ENCODE measurements at regions not wholly inside any gene's neighbourhood (a gene's known extent, or its start where the extent isn't known, plus 50 kb on each side); places are given as distances from the start of the nearest gene placed in this dataset.
A peak's percentile ranks its signal among the peaks of the same experiment; 100 is the strongest.

DNA sequence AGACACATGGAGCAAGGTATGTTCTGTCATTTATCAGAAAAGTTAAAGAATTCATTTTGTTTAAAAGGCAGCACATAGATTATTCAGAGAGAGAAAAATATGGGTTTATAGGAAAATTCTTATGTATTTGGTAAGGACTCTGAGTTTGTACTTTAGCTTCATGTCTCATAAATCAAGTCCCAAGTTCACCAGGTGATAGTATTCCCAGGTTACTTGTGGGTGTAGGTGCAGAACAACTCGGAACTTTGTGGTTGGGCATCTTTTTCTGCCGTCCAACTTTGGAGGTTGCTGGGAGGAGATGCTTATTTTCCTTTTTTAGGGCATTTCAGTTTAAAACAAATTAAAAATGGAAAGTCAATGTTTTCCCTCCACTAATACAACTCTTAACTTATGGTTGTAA lies 269.8 kb upstream of the DMRT1 start:
- Histone ChIP-seq H3K4me1 (peaks cover 30% of the 10 kb centered on the region), H3K4me2 (peak overlapping the region; percentile 54), H3K9me3 (peaks cover 3% of the 10 kb centered on the region; the same call in 1 of the 3 replicates), H3K27ac (peak overlapping the region in 1 of 2 experiments; percentile 53; a peak in 1 of 6 replicates), H3K4me3 (no peak overlapping the region)
- no peak for FAIRE-seq
- POLR2A ChIA-PET, result no interaction called here
- CTCF ChIA-PET, result interaction anchor here (0.6 to 0.7 kb wide), 3 partner anchors 11 to 438 kb away, joined by 3 read pairs; no protein-coding TSS in a partner anchor
- TF ChIP-seq FOXS1 (CRISPR knock-in tag; IDR thresholded peaks at IDR 0.05) (no peak), GATA3 (IDR thresholded peaks at IDR 0.05; ENCODE audit: borderline replicate concordance) (no peak), EHF (CRISPR knock-in tag; IDR thresholded peaks at IDR 0.05) (no peak), RFX5 (IDR thresholded peaks at IDR 0.05) (no peak), NFE2L2 (conservative IDR thresholded peaks at IDR 0.05; ENCODE audit: low read length) (no peak), HOXB5 (CRISPR knock-in tag; IDR thresholded peaks at IDR 0.05) (no peak), RCOR1 (IDR thresholded peaks at IDR 0.05; ENCODE audit: low read depth, low read length) (no peak), MAZ (IDR thresholded peaks at IDR 0.05; ENCODE audit: borderline replicate concordance, low read depth, low read length) (no peak), HDAC2 (IDR thresholded peaks at IDR 0.05) (no peak), POLR2A (IDR thresholded peaks at IDR 0.05; ENCODE audit: low read length) (no peak), RAD21 (conservative IDR thresholded peaks at IDR 0.05 in 1 of 2, IDR thresholded peaks at IDR 0.05 in 1 of 2) (no peak), TFCP2L1 (CRISPR knock-in tag; IDR thresholded peaks at IDR 0.05) (no peak)
- TF ChIP-seq, protein P1, sequence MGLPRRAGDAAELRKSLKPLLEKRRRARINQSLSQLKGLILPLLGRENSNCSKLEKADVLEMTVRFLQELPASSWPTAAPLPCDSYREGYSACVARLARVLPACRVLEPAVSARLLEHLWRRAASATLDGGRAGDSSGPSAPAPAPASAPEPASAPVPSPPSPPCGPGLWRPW (IDR thresholded peaks at IDR 0.05), result no peak
- TF ChIP-seq, protein P2, sequence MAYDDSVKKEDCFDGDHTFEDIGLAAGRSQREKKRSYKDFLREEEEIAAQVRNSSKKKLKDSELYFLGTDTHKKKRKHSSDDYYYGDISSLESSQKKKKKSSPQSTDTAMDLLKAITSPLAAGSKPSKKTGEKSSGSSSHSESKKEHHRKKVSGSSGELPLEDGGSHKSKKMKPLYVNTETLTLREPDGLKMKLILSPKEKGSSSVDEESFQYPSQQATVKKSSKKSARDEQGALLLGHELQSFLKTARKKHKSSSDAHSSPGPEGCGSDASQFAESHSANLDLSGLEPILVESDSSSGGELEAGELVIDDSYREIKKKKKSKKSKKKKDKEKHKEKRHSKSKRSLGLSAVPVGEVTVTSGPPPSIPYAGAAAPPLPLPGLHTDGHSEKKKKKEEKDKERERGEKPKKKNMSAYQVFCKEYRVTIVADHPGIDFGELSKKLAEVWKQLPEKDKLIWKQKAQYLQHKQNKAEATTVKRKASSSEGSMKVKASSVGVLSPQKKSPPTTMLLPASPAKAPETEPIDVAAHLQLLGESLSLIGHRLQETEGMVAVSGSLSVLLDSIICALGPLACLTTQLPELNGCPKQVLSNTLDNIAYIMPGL (CRISPR knock-in tag; IDR thresholded peaks at IDR 0.05; ENCODE audit: borderline replicate concordance), result no peak
- TF ChIP-seq, protein P3, sequence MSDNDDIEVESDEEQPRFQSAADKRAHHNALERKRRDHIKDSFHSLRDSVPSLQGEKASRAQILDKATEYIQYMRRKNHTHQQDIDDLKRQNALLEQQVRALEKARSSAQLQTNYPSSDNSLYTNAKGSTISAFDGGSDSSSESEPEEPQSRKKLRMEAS (IDR thresholded peaks at IDR 0.05), result no peak
- 92% methylated on average over 2 of the region's 2 CpGs for WGBS (ENCODE audit: missing lambda C conversion rate)
- no peak for DNase-seq (ENCODE audit: low read depth in 1 of 2, low spot score in 1 of 2)
- ATAC-seq, result no peak

DNA sequence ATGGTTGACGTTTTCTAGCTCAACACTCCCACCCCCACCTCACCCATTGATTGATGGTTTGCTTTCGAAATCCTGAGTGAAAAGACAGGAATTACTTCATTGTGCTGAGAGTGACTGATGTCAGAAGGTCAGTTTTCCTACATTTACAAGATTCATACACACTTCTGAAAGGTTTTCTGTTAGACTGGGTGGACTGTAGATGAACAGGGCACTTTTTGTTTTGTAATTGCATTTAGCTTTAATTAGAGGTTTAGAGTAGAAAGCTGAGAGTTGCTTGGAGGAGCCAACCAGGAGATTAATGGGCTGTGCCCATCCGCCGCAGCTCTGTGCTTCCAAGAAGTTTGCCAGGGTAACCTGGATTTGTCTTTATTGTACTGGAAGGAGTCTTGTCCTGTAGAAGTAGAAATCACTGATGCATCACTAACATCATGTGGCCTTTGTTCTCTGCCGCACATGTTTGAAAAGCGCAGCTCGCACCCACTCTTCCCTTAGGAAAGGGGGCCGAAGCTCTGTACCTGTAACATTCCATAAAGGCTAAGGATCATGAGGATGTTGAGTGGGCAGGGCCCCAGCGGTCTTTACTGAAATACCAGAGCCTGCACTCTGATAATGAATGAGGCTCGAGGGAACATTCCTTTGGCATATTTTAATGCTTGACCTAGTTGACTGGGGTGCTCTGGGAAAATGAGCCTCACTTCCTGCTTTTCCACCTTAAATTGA lies 267.6 kb upstream of the DMRT1 start:
- Histone ChIP-seq H3K4me3 (no peak overlapping the region), H3K9me3 (no peaks in the 10 kb centered on the region), H3K27ac (0 out of 6 replicates have a peak overlapping the region, but pooled peaks of 1 of the 2 experiments have one; percentile 6), H3K4me1 (peaks cover 30% of the 10 kb centered on the region), H3K4me2 (no peak overlapping the region)
- TF ChIP-seq ZNF302 (CRISPR knock-in tag; IDR thresholded peaks at IDR 0.05), result no peak
- 81% methylated on average over 10 of the region's 10 CpGs for whole genome bisulfite sequencing (ENCODE audit: missing lambda C conversion rate)
- DNase-seq (ENCODE audit: low read depth in 1 of 2, low spot score in 1 of 2), result no peak
- ChIA-PET POLR2A (no interaction called here), CTCF (interaction anchor here (0.7 to 2.0 kb wide), 5 partner anchors 16 to 226 kb away, joined by 3 to 6 read pairs (median 3); no protein-coding TSS in a partner anchor)
- FAIRE-seq, result no peak
- ATAC-seq, result peak in 1 of 2 experiments; percentile 36; a peak in 1 of 6 replicates

DNA sequence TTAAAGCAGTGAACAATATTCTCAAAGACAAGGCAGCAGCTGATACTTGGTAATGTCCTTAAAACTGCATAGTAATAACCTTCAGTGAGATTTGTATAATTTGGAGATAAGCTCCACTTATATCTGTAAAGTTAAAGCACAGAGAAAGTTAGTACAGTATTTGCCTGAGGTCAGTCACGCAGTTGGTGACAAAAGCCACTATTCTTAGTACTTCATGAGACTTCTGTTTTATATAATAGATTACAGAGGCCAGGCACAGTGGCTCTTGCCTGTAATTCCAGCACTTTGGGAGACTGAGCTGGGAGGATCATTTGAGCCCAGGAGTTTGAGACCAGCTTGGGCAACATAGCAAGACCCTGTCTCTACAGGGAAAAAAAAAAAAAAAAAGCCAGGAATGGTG lies 266.4 kb upstream of the DMRT1 start:
- DNase-seq (ENCODE audit: low read depth in 1 of 2, low spot score in 1 of 2) (no peak), ATAC-seq (no peak), FAIRE-seq (no peak)
- Histone ChIP-seq H3K9me3 (no peaks in the 10 kb centered on the region), H3K4me3 (no peak overlapping the region), H3K4me1 (peaks cover 30% of the 10 kb centered on the region), H3K27ac (no peak overlapping the region), H3K4me2 (no peak overlapping the region)
- ChIA-PET CTCF (interaction anchor here (0.6 kb wide), 1 partner anchor 10 kb away, joined by 3 read pairs; no protein-coding TSS in a partner anchor), POLR2A (no interaction called here)
- TF ChIP-seq CBX2 (IDR thresholded peaks at IDR 0.05; ENCODE audit: borderline replicate concordance, low read depth) (no peak), HOXA7 (CRISPR knock-in tag; IDR thresholded peaks at IDR 0.05) (no peak), HEYL (CRISPR knock-in tag; IDR thresholded peaks at IDR 0.05) (no peak), ZNF302 (CRISPR knock-in tag; IDR thresholded peaks at IDR 0.05) (no peak), NFE2L2 (conservative IDR thresholded peaks at IDR 0.05; ENCODE audit: low read length) (no peak), PHF8 (IDR thresholded peaks at IDR 0.05; ENCODE audit: borderline replicate concordance, low read depth) (no peak), CHD4 (IDR thresholded peaks at IDR 0.05; ENCODE audit: borderline replicate concordance) (no peak), RCOR1 (IDR thresholded peaks at IDR 0.05; ENCODE audit: low read depth, low read length) (no peak), ESRRA (IDR thresholded peaks at IDR 0.05; ENCODE audit: borderline replicate concordance, low read length) (no peak)
- TF ChIP-seq, protein P2 (CRISPR knock-in tag; IDR thresholded peaks at IDR 0.05; ENCODE audit: borderline replicate concordance), result no peak
- WGBS (ENCODE audit: missing lambda C conversion rate), result 91% methylated on average over 1 of the region's 1 CpG

All from A549 (cell line).